GM12864 (cell line): ENCODE measurements at regions not wholly inside any gene's neighbourhood (a gene's known extent, or its start where the extent isn't known, plus 50 kb on each side); places are given as distances from the start of the nearest gene placed in this dataset.

Experiments used
- DNase-seq: peaks from one replicate; pipeline ENCODE4 v3.0.0-alpha.2; 2011; ENCODE audit warnings: low read depth
- H3K4me3 ChIP-seq: 2 replicates; pipeline ENCODE4 v1.5.1; 2011; ENCODE audit warnings: mild to moderate bottlenecking, low read depth, low read length, control low read depth
- CTCF ChIP-seq: IDR thresholded peaks from 2 replicates; pipeline ENCODE4 v1.5.1; 2011; ENCODE audit warnings: low read depth, mild to moderate bottlenecking, moderate library complexity, low read length, control low read depth, inconsistent platforms; ENCODE audit errors: missing control alignments

- H3K4me3 ChIP-seq: no peak overlapping the region
- no peak for TF ChIP-seq CTCF
- no peak for DNase-seq
Observed at GRCh38 chrX:2581296-2581695, 80.5 kb upstream of the DHRSX start.

- no peak for DNase-seq
- H3K4me3 ChIP-seq: no peak overlapping the region
- no peak for TF ChIP-seq CTCF
Observed at GRCh38 chrX:2578864-2579263, 78.1 kb upstream of the DHRSX start.

DNA sequence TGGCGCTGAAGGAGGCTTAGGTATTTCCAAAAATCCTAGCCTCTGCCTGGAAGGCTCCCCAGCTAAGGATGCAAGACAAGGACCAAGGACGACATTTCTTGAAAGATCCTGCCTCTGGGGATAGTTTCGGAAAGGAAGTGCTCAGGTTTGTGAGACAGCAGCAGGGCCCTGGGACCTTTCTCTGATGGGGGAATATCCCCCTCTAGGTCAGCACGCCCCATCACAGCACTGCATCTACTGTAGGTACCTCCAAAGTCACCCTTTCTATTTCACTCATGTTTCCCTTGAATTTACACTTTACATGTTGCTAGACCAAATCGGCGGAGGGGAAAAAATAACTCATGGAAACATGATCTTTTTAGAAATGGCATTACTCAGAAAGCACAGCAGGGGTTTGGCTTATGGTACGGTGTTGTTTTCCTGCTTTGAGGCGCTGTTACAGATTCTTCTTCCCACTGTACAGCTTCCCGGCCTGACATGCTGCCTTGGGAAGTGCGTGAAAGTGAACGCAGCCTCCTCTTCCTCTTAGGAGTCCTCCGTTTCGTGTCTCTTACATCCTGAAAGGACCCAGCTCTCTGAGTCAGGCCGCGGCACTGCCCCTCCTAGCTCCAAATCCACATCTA lies 77.2 kb upstream of the DHRSX start:
- TF ChIP-seq CTCF: no peak
- no peak overlapping the region for H3K4me3 ChIP-seq
- no peak for DNase-seq

GRCh38 chrX:2576793-2577192 lies 76.0 kb upstream of the DHRSX start:
- H3K4me3 ChIP-seq: no peak overlapping the region
- no peak for DNase-seq
- no peak for TF ChIP-seq CTCF

GRCh38 chrX:2574271-2574670 lies 73.5 kb upstream of the DHRSX start:
- DNase-seq: no peak
- H3K4me3 ChIP-seq: no peak overlapping the region
- TF ChIP-seq CTCF: no peak

- DNase-seq: no peak
- no peak overlapping the region for H3K4me3 ChIP-seq
- no peak for TF ChIP-seq CTCF
Observed at GRCh38 chrX:2572740-2573139, 72.0 kb upstream of the DHRSX start.

GRCh38 chrX:2568125-2568524 lies 67.3 kb upstream of the DHRSX start:
- DNase-seq: no peak
- TF ChIP-seq CTCF: no peak
- no peak overlapping the region for H3K4me3 ChIP-seq
